ENCODE measurements at regions not wholly inside any gene's neighbourhood (a gene's known extent, or its start where the extent isn't known, plus 50 kb on each side); places are given as distances from the start of the nearest gene placed in this dataset.

DNA sequence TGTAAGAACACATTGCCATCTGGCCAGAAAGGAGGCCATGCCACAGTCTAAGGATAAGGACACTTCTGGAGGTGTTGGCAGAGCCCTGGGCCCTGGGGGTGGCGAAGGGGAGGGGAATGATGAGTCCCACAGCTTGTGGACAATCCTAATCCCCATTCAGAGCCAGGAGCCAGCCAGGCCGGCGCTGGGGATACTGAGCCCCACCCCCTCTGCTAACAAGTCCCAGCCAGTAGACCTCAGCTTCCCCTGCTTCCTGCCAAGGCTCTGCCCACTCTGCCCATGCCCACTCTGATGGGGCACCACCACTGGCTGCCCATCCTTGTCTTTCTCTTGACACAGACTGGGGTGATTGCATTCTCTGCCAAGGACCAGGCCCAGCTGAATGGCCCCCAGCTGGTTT is 71.9 kb downstream of the NAV1 start:
- H3K36me3 ChIP-seq: peaks cover 0 to 4% (median 0%) of the 10 kb centered on the region in 9 donors

DNA sequence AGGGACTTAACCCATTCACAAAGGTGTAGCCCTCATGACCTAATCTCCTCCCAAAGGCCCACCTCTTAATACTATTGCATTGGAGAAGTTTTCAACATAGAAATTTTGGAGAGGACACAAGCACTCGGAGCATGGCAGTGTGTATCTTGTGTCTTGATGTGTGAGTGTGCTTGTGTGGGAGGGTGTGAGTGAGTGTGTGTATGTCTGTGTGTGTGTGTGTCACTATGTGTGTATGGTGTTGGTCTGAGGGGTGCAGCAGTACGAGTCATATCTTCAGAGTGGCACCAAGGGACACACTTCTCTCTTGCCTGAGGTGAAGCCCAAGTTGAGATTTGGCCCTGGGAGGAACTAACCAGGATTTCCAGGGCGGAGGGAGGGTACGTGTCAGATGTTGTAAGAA is 73.7 kb downstream of the NAV1 start:
- Histone ChIP-seq H3K36me3 (peaks cover 0 to 4% (median 0%) of the 10 kb centered on the region in 9 donors), H3K27me3 (no peaks in the 10 kb centered on the region), H3K27ac (no peak overlapping the region), H3K9me3 (no peaks in the 10 kb centered on the region), H3K4me3 (no peak overlapping the region), H3K4me1 (peaks cover 5 to 43% (median 27%) of the 10 kb centered on the region in 12 donors)
- WGBS, 4 donors: 84 to 90% (median 88%) methylated on average over 4 of the region's 4 CpGs
- TF ChIP-seq POLR2A (IDR thresholded peaks at IDR 0.05): no peak
- TF ChIP-seq, protein P1, sequence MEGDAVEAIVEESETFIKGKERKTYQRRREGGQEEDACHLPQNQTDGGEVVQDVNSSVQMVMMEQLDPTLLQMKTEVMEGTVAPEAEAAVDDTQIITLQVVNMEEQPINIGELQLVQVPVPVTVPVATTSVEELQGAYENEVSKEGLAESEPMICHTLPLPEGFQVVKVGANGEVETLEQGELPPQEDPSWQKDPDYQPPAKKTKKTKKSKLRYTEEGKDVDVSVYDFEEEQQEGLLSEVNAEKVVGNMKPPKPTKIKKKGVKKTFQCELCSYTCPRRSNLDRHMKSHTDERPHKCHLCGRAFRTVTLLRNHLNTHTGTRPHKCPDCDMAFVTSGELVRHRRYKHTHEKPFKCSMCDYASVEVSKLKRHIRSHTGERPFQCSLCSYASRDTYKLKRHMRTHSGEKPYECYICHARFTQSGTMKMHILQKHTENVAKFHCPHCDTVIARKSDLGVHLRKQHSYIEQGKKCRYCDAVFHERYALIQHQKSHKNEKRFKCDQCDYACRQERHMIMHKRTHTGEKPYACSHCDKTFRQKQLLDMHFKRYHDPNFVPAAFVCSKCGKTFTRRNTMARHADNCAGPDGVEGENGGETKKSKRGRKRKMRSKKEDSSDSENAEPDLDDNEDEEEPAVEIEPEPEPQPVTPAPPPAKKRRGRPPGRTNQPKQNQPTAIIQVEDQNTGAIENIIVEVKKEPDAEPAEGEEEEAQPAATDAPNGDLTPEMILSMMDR (IDR thresholded peaks at IDR 0.05): no peak
- DNase-seq (no peak), ATAC-seq (no peak)
- intact Hi-C loops (cut with DNase I): no loop called here

More for the DNA sequence above, 71.9 kb downstream of the NAV1 start:
- WGBS, 4 donors: 77 to 83% (median 79%) methylated on average over 3 of the region's 3 CpGs
- intact Hi-C loops (cut with DNase I): no loop called here
- Histone ChIP-seq H3K27ac (no peak overlapping the region), H3K27me3 (no peaks in the 10 kb centered on the region), H3K4me1 (peaks cover 5 to 52% (median 34%) of the 10 kb centered on the region in 12 donors), H3K4me3 (no peak overlapping the region), H3K9me3 (no peaks in the 10 kb centered on the region)
- no peak for TF ChIP-seq POLR2A (IDR thresholded peaks at IDR 0.05)
- TF ChIP-seq, protein P1 (IDR thresholded peaks at IDR 0.05): no peak
- ATAC-seq (no peak), DNase-seq (no peak)

DNA sequence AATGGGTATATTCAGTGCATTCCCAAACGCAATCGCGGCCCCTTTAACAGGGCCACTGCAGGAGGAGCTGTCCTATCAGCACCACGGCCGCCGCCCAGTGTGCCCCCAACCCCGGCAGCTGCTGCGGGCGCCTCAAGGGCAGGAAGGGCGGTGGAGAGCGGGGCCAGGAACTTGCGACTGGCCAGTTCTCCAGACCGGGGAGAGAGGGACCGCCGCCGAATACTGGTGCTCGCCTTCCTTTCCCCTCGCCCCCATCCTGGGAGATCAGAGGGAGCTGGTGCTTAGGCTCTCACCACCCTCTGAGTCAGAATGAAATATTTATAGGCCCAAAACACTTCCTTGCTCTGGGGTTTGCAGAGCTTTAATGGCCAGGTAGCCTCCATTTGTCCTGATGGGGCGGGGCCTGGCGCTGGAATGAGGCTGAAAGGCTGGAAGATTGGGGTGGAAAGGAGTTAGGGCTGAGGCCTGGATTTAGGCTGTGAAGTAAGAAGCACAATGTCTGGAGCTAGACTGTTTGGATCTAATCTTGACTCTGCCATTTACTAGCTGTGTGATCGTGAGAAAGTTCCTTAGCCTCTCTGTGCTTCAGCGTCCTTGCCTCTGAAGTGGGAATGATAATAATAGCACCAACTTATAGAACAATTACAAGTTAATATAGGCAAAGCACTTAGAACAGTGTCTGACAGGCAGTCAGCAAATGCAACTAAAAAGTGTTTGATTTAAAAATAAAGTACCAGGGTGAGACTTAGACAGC is 75.5 kb downstream of the NAV1 start:
- Histone ChIP-seq H3K9me3 (no peaks in the 10 kb centered on the region), H3K4me3 (peak overlapping the region in 2 of 12 donors; percentile 4 to 12), H3K27me3 (no peaks in the 10 kb centered on the region), H3K27ac (no peak overlapping the region), H3K36me3 (peaks cover 0 to 4% (median 0%) of the 10 kb centered on the region in 9 donors), H3K4me1 (peaks cover 1 to 28% (median 15%) of the 10 kb centered on the region in 12 donors)
- 17 to 21% (median 20%) methylated on average over 22 of the region's 22 CpGs for WGBS, 4 donors
- peak; percentile 81 to 90 (median 88) for ATAC-seq
- TF ChIP-seq, protein P1 (IDR thresholded peaks at IDR 0.05): no peak
- TF ChIP-seq POLR2A (IDR thresholded peaks at IDR 0.05): no peak
- peak; percentile 33 to 73 (median 65) for DNase-seq
- intact Hi-C loops (cut with DNase I): no loop called here

DNA sequence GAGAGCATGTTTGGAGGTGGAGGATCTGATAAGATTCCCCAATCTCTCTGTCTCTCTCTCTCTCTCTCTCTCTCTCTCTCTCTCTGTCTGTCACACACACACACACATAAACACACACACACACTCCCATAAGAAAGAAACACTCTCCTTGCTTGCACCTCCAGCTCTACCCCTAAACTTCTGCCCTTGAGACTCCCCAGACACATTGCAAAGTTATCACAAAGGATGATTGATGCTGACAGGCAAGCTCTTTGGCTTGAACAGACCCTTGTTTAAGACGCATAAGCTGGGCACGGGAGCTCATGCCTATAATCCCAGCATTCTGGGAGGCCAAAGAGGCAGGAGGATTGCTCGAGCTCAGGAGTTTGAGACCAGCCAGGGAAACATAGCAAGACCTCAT is 78.2 kb downstream of the NAV1 start:
- no peak overlapping the region for H3K27ac ChIP-seq
- WGBS, 4 donors: 86 to 90% (median 89%) methylated on average over 3 of the region's 3 CpGs
- TF ChIP-seq, protein P1 (IDR thresholded peaks at IDR 0.05): no peak
- TF ChIP-seq POLR2A (IDR thresholded peaks at IDR 0.05): no peak
- no peaks in the 10 kb centered on the region for H3K36me3 ChIP-seq
- DNase-seq (no peak), ATAC-seq (no peak)
- no peaks in the 10 kb centered on the region for H3K9me3 ChIP-seq
- intact Hi-C loops (cut with DNase I): no loop called here
- H3K4me1 ChIP-seq: peaks cover 0 to 14% (median 9%) of the 10 kb centered on the region in 12 donors
- H3K4me3 ChIP-seq: no peak overlapping the region
- H3K27me3 ChIP-seq: no peaks in the 10 kb centered on the region
